Stomach (tissue), 4 donors: ENCODE measurements at regions not wholly inside any gene's neighbourhood (a gene's known extent, or its start where the extent isn't known, plus 50 kb on each side); places are given as distances from the start of the nearest gene placed in this dataset.

Experiments
- CTCF ChIP-seq, 7 experiments: fragments of 450-650 bp in 4 of 7; fragments of 200-600 bp in 3 of 7; sonication (generic) in 3 of 7; IDR thresholded peaks; one replicate each; pipeline ENCODE4 v1.5.1; 2016 to 2019; ENCODE audit warnings: antibody characterized with exemption in 7 of 7, control low read depth in 2 of 7, mild to moderate bottlenecking in 1 of 7
- EP300 ChIP-seq: sonication (generic); formaldehyde crosslinking; IDR thresholded peaks from one replicate; pipeline ENCODE4 v1.6.1; 2017; ENCODE audit warnings: antibody characterized with exemption
- POLR2A ChIP-seq, 4 donors: fragments of 450-650 bp; IDR thresholded peaks; one replicate each; pipeline ENCODE4 v1.6.1; 2016; ENCODE audit warnings: antibody characterized with exemption in 4 of 4, control low read depth in 2 of 4, mild to moderate bottlenecking in 1 of 4, moderate library complexity in 1 of 4

GRCh38 chr5:163245584-163245983 lies 191.8 kb upstream of the CCNG1 start:
- no peak for TF ChIP-seq CTCF (IDR thresholded peaks at IDR 0.05)
- no peak for TF ChIP-seq EP300
- TF ChIP-seq POLR2A (IDR thresholded peaks at IDR 0.05) = no peak
